HCT116 (cell line): ENCODE measurements at regions not wholly inside any gene's neighbourhood (a gene's known extent, or its start where the extent isn't known, plus 50 kb on each side); places are given as distances from the start of the nearest gene placed in this dataset.

ENCODE experiments used
- ATAC-seq: fragments of 200-7000 bp; cut with Tn5 transposase; 2 replicates; pipeline ENCODE4 v1.9.1; 2020; ENCODE audit warnings: mild to moderate bottlenecking, moderate library complexity
- BruUV-seq: library from RNA; stranded (reverse); fragments of 400-500 nt; replicated peaks from 2 replicates; lab custom pipeline; 2021; lab: Mats Ljungman, UMichigan
- CTCF ChIA-PET: fragments of 300-600 bp; sonication (Branson Sonifier 250); formaldehyde crosslinking; loops from one replicate; lab custom pipeline; 2021; ENCODE audit warnings: antibody characterized with exemption; lab: Charles Lee
- POLR2A ChIA-PET: fragments of 300-600, 350-600 bp; sonication (Branson Sonifier 250); formaldehyde crosslinking; loops from one replicate; lab custom pipeline; 2021; ENCODE audit warnings: antibody characterized with exemption; lab: Charles Lee
- RAD21 ChIA-PET, 2 experiments: fragments of 300-600 bp; sonication (Branson Sonifier 250); formaldehyde crosslinking; loops; one replicate each; lab custom pipeline; 2023; ENCODE audit warnings: low total read pairs in 2 of 2; ENCODE audit not compliant: uncharacterized antibody in 2 of 2, unreplicated experiment in 2 of 2, low non-redundant PET in 1 of 2; lab: Charles Lee
- DNase-seq: peaks from one replicate; pipeline ENCODE4 v3.0.0-alpha.2; 2010; ENCODE audit warnings: low read depth, low spot score
- H2AFZ ChIP-seq: fragments of 200-600 bp; shearing (Covaris generic), sonication (generic); 2 replicates; pipeline ENCODE4 v1.6.1; 2017; ENCODE audit warnings: low read depth, mixed run types, mixed read lengths, antibody characterized with exemption, low read length; ENCODE audit not compliant: poor library complexity, severe bottlenecking
- H3K27ac ChIP-seq: 2 replicates; pipeline ENCODE4 v1.5.1; 2012; ENCODE audit warnings: low read depth, low read length
- H3K27me3 ChIP-seq: fragments of 200-600 bp; sonication (generic); 2 replicates; pipeline ENCODE4 v1.6.1; 2016; ENCODE audit warnings: mixed run types, low read length, mixed read lengths; ENCODE audit not compliant: insufficient read depth
- H3K36me3 ChIP-seq, 2 experiments: fragments of 200-500 bp in 1 of 2; fragments of 200-600 bp in 1 of 2; sonication (Bioruptor generic) in 1 of 2; sonication (generic) in 1 of 2; 2 replicates each; pipeline versions ENCODE4 v1.5.1 to v1.6.1; 2014 to 2016; ENCODE audit warnings: low read length in 2 of 2, inconsistent platforms in 1 of 2, mixed read lengths in 1 of 2, mixed run types in 1 of 2; ENCODE audit not compliant: insufficient read depth in 2 of 2, control insufficient read depth in 1 of 2
- H3K4me1 ChIP-seq, 2 experiments: fragments of 200-600 bp in 1 of 2; sonication (generic) in 1 of 2; 2 replicates each; pipeline versions ENCODE4 v1.5.1 to v1.6.1; 2012 to 2017; ENCODE audit warnings: low read length in 2 of 2, inconsistent platforms in 1 of 2, mild to moderate bottlenecking in 1 of 2, mixed read lengths in 1 of 2, mixed run types in 1 of 2, moderate library complexity in 1 of 2; ENCODE audit not compliant: insufficient read depth in 2 of 2, control insufficient read depth in 1 of 2
- H3K4me2 ChIP-seq: fragments of 200-600 bp; sonication (generic); 2 replicates; pipeline ENCODE4 v1.6.1; 2017; ENCODE audit warnings: mixed run types, low read length, mixed read lengths
- H3K4me3 ChIP-seq, 2 experiments: fragments of 200-600 bp in 1 of 2; sonication (generic) in 1 of 2; replicated peaks in 1 of 2; 2 replicates each; pipeline ENCODE4 v1.5.1; 2011 to 2016; ENCODE audit warnings: low read length in 2 of 2, control low read depth in 1 of 2, low read depth in 1 of 2, mild to moderate bottlenecking in 1 of 2, mixed read lengths in 1 of 2, mixed run types in 1 of 2
- H3K79me2 ChIP-seq: fragments of 200-600 bp; sonication (generic); 2 replicates; pipeline ENCODE4 v1.6.1; 2017; ENCODE audit warnings: mild to moderate bottlenecking, mixed run types, low read length, moderate library complexity, mixed read lengths; ENCODE audit not compliant: insufficient read depth
- H3K9ac ChIP-seq: fragments of 200-600 bp; sonication (generic); 2 replicates; pipeline ENCODE4 v1.6.1; 2016; ENCODE audit warnings: low read length, mixed read lengths
- H3K9me2 ChIP-seq: fragments of 200-600 bp; sonication (generic), shearing (Covaris generic); 2 replicates; pipeline ENCODE4 v1.6.1; 2017; ENCODE audit warnings: mixed run types, mild to moderate bottlenecking, moderate library complexity; ENCODE audit not compliant: insufficient read depth
- H3K9me3 ChIP-seq, 2 experiments: fragments of 200-500 bp in 1 of 2; fragments of 200-600 bp in 1 of 2; sonication (Bioruptor generic) in 1 of 2; sonication (generic) in 1 of 2; 2 replicates each; pipeline ENCODE4 v1.6.1; 2014 to 2017; ENCODE audit warnings: low read length in 2 of 2, mixed read lengths in 2 of 2, inconsistent platforms in 1 of 2, low read depth in 1 of 2, mild to moderate bottlenecking in 1 of 2, mixed run types in 1 of 2, moderate library complexity in 1 of 2; ENCODE audit not compliant: control insufficient read depth in 1 of 2, insufficient read depth in 1 of 2
- H4K20me1 ChIP-seq: fragments of 200-600 bp; sonication (generic), shearing (Covaris generic); 2 replicates; pipeline ENCODE4 v1.6.1; 2017; ENCODE audit warnings: mixed run types, mild to moderate bottlenecking, moderate library complexity; ENCODE audit not compliant: insufficient read depth
- ELF1 ChIP-seq: IDR thresholded peaks from 2 replicates; pipeline ENCODE4 v1.6.1; 2012; ENCODE audit warnings: low read depth, borderline replicate concordance
- EZH2phosphoT487 ChIP-seq: fragments of 200-600 bp; IDR thresholded peaks from 2 replicates; pipeline ENCODE4 v1.6.1; 2018; ENCODE audit warnings: antibody characterized with exemption, borderline replicate concordance
- FOSL1 ChIP-seq: IDR thresholded peaks from 2 replicates; pipeline ENCODE4 v1.6.1; 2012; ENCODE audit warnings: low read depth
- POLR2A ChIP-seq: IDR thresholded peaks from 2 replicates; pipeline ENCODE4 v1.7.0; 2011; ENCODE audit warnings: borderline replicate concordance; ENCODE audit not compliant: insufficient read depth, insufficient read length; ENCODE audit errors: extremely low read depth
- POLR2AphosphoS5 ChIP-seq: IDR thresholded peaks from 2 replicates; pipeline ENCODE4 v1.6.1; 2011; ENCODE audit warnings: mild to moderate bottlenecking, low read depth, low read length, moderate library complexity
- RAD21 ChIP-seq: IDR thresholded peaks from 2 replicates; pipeline ENCODE4 v1.6.1; 2012; ENCODE audit warnings: low read depth, mild to moderate bottlenecking
- SP1 ChIP-seq: IDR thresholded peaks from 2 replicates; pipeline ENCODE4 v1.6.1; 2012; ENCODE audit warnings: low read depth
- TCF7L2 ChIP-seq: IDR thresholded peaks from 2 replicates; pipeline ENCODE4 v1.7.0; 2011; ENCODE audit warnings: borderline replicate concordance, inconsistent platforms; ENCODE audit not compliant: insufficient read depth, insufficient read length; ENCODE audit errors: extremely low read depth
- YY1 ChIP-seq: IDR thresholded peaks from 2 replicates; pipeline ENCODE4 v1.6.1; 2011; ENCODE audit warnings: low read length, low read depth, moderate library complexity, mild to moderate bottlenecking; ENCODE audit not compliant: insufficient replicate concordance; ENCODE audit errors: extremely low read depth
- ZNF274 ChIP-seq: fragments of 200-500 bp; sonication (Bioruptor generic); IDR thresholded peaks from 2 replicates; pipeline ENCODE4 v1.6.1; 2014; ENCODE audit warnings: mild to moderate bottlenecking, low read depth, low read length, inconsistent platforms
- intact Hi-C: fragments of 100-400 bp; cut with micrococcal nuclease; formaldehyde crosslinking; loops from 2 replicates; pipeline ENCODE4 v1.10.0; 2022
- TF ChIP-seq, protein P1 (sequence below): IDR thresholded peaks from 2 replicates; pipeline ENCODE4 v1.6.1; 2012
- TF ChIP-seq, protein P2 (sequence below): IDR thresholded peaks from 2 replicates; pipeline ENCODE4 v1.6.1; 2011; ENCODE audit warnings: mild to moderate bottlenecking, low read length, moderate library complexity; ENCODE audit not compliant: insufficient replicate concordance; ENCODE audit errors: extremely low read depth
- TF ChIP-seq, protein P3 (sequence below): IDR thresholded peaks from 2 replicates; pipeline ENCODE4 v1.6.1; 2012

DNA sequence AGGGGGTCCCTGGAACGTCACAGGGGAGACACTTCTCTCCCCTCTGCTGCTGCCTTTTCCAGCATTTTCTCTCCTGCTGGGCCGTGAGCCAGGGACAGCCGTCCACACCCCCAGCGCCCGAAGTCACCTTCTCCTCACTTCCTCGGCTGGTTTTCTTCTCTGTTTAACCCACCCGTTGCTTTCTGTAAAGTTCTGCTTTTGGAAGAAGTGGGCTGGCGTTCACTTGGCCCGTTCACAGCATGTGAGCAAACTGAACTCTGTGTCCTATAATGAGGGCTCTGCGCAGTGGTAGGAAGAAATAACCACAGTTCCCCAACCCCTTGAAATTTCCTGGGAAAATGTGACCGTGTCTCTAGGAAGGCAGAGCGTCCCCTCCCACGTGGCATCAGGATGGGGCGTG, 187.0 kb upstream of the HDAC4 start:
- Histone ChIP-seq H3K9me3 (no peaks in the 10 kb centered on the region; a peak in 1 of 4 replicates), H3K9ac (no peak overlapping the region), H3K4me3 (no peak overlapping the region), H3K27ac (no peak overlapping the region), H3K36me3 (no peaks in the 10 kb centered on the region), H4K20me1 (no peaks in the 10 kb centered on the region), H2AFZ (no peak overlapping the region), H3K4me1 (no peaks in the 10 kb centered on the region), H3K4me2 (no peak overlapping the region), H3K79me2 (no peaks in the 10 kb centered on the region), H3K9me2 (no peaks in the 10 kb centered on the region), H3K27me3 (no peaks in the 10 kb centered on the region)
- no TSS peak for BruUV-seq
- intact Hi-C loops: no loop called here
- DNase-seq (no peak), ATAC-seq (no peak)
- TF ChIP-seq EZH2phosphoT487 (no peak), POLR2A (no peak), FOSL1 (no peak), ZNF274 (no peak), TCF7L2 (no peak), POLR2AphosphoS5 (no peak), SP1 (no peak), YY1 (no peak), RAD21 (no peak), ELF1 (no peak)
- TF ChIP-seq, protein P1, sequence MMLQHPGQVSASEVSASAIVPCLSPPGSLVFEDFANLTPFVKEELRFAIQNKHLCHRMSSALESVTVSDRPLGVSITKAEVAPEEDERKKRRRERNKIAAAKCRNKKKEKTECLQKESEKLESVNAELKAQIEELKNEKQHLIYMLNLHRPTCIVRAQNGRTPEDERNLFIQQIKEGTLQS: no peak
- TF ChIP-seq, protein P2, sequence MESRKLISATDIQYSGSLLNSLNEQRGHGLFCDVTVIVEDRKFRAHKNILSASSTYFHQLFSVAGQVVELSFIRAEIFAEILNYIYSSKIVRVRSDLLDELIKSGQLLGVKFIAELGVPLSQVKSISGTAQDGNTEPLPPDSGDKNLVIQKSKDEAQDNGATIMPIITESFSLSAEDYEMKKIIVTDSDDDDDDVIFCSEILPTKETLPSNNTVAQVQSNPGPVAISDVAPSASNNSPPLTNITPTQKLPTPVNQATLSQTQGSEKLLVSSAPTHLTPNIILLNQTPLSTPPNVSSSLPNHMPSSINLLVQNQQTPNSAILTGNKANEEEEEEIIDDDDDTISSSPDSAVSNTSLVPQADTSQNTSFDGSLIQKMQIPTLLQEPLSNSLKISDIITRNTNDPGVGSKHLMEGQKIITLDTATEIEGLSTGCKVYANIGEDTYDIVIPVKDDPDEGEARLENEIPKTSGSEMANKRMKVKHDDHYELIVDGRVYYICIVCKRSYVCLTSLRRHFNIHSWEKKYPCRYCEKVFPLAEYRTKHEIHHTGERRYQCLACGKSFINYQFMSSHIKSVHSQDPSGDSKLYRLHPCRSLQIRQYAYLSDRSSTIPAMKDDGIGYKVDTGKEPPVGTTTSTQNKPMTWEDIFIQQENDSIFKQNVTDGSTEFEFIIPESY: no peak
- TF ChIP-seq, protein P3, sequence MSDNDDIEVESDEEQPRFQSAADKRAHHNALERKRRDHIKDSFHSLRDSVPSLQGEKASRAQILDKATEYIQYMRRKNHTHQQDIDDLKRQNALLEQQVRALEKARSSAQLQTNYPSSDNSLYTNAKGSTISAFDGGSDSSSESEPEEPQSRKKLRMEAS: no peak
- RAD21 ChIA-PET: no interaction called here
- POLR2A ChIA-PET: no interaction called here
- CTCF ChIA-PET: no interaction called here
